Esophagus (tissue), 2 donors: ENCODE measurements at regions not wholly inside any gene's neighbourhood (a gene's known extent, or its start where the extent isn't known, plus 50 kb on each side); places are given as distances from the start of the nearest gene placed in this dataset.

ENCODE experiments used
- H3K27ac ChIP-seq, 2 donors: one replicate each; pipeline ENCODE4 v1.5.1; 2013; ENCODE audit warnings: low read depth in 2 of 2, mild to moderate bottlenecking in 2 of 2, inconsistent platforms in 1 of 2, low read length in 1 of 2, moderate library complexity in 1 of 2
- H3K27me3 ChIP-seq, 2 donors: one replicate each; pipeline ENCODE4 v1.6.1; 2013; ENCODE audit warnings: low read length in 2 of 2, control low read depth in 1 of 2, mild to moderate bottlenecking in 1 of 2; ENCODE audit not compliant: insufficient read depth in 2 of 2, control insufficient read depth in 1 of 2
- H3K36me3 ChIP-seq, 2 donors: one replicate each; pipeline ENCODE4 v1.6.1; 2013; ENCODE audit warnings: low read length in 1 of 2; ENCODE audit not compliant: control insufficient read depth in 2 of 2, insufficient read depth in 2 of 2
- H3K4me1 ChIP-seq, 2 donors: one replicate each; pipeline ENCODE4 v1.6.1; 2013; ENCODE audit warnings: low read length in 1 of 2; ENCODE audit not compliant: control insufficient read depth in 2 of 2, insufficient read depth in 2 of 2
- H3K4me3 ChIP-seq, 2 donors: one replicate each; pipeline ENCODE4 v1.5.1; 2013; ENCODE audit warnings: low read length in 2 of 2, mild to moderate bottlenecking in 2 of 2, low read depth in 1 of 2, moderate library complexity in 1 of 2
- H3K9me3 ChIP-seq, 2 donors: one replicate each; pipeline ENCODE4 v1.6.1; 2013; ENCODE audit warnings: mild to moderate bottlenecking in 2 of 2, low read depth in 1 of 2, low read length in 1 of 2, moderate library complexity in 1 of 2; ENCODE audit not compliant: control insufficient read depth in 2 of 2, insufficient read depth in 1 of 2
- WGBS, 2 donors: extraction: QIAGEN DNeasy Blood & Tissue Kit; methylation state at CpG; one replicate each; pipeline ENCODE4 v1.1.7; 2013; 5-methylcytosine and 5-hydroxymethylcytosine counted together
- donor health status: healthy with polysubstance abuse.
- donor health status: Bipolar disorder and iron deficiency.

DNA sequence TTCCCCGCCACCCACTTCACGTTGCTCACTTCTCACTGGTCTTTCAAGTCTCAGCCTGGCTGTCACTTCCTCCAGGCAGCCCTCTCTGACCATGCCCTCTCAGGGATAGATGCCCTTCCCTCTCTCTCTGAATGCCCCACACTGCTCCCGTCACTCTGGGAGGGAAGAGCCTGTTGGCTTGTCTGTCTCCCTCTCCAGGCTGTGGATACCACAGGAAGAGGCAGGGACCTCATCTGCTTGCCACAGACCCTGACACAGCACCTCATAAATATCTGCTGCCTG is 93.1 kb downstream of the OAT start:
- no peak overlapping the region for H3K27ac ChIP-seq
- 75 to 81% methylated on average over 3 of the region's 3 CpGs for WGBS, 2 donors
- no peaks in the 10 kb centered on the region for H3K4me1 ChIP-seq
- H3K27me3 ChIP-seq = no peaks in the 10 kb centered on the region
- no peak overlapping the region for H3K4me3 ChIP-seq
- no peaks in the 10 kb centered on the region for H3K9me3 ChIP-seq
- no peaks in the 10 kb centered on the region for H3K36me3 ChIP-seq

GRCh38 chr10:124324856-124325632 is 93.7 kb downstream of the OAT start:
- no peaks in the 10 kb centered on the region for H3K27me3 ChIP-seq
- no peak overlapping the region for H3K27ac ChIP-seq
- no peak overlapping the region for H3K4me3 ChIP-seq
- WGBS, 2 donors = 79 to 81% methylated on average over 19 of the region's 19 CpGs
- H3K4me1 ChIP-seq = no peaks in the 10 kb centered on the region
- no peaks in the 10 kb centered on the region for H3K36me3 ChIP-seq
- no peaks in the 10 kb centered on the region for H3K9me3 ChIP-seq

DNA sequence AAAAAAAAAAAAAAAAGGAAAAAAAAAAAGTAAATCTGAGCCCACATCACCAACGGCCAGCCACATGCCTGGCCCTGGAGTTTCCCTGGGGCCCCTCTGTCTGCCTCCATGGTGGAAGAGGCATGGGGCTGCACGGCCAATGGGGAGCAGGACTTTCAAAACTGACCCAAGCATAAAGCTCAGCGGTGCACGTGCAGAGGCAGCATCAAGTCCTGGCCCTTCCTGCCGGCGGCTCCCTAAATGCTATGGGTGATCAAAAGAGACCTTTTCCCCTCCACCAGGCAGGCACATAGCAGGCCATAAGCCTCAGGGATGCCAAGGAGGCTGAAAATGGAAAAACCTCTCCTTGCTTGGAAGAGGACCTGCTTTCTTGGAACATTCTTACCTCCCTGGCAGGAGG is 94.3 kb downstream of the OAT start:
- H3K4me3 ChIP-seq = no peak overlapping the region
- WGBS, 2 donors = 79% methylated on average over 6 of the region's 6 CpGs
- H3K27ac ChIP-seq = no peak overlapping the region

GRCh38 chr10:124323806-124324205 is 94.9 kb downstream of the OAT start:
- no peaks in the 10 kb centered on the region for H3K36me3 ChIP-seq
- no peak overlapping the region for H3K27ac ChIP-seq
- WGBS, 2 donors = 81 to 82% methylated on average over 5 of the region's 5 CpGs

More for the DNA sequence above, 94.3 kb downstream of the OAT start:
- H3K4me1 ChIP-seq = no peaks in the 10 kb centered on the region
- H3K36me3 ChIP-seq = no peaks in the 10 kb centered on the region
- H3K27me3 ChIP-seq = no peaks in the 10 kb centered on the region
- no peaks in the 10 kb centered on the region for H3K9me3 ChIP-seq

DNA sequence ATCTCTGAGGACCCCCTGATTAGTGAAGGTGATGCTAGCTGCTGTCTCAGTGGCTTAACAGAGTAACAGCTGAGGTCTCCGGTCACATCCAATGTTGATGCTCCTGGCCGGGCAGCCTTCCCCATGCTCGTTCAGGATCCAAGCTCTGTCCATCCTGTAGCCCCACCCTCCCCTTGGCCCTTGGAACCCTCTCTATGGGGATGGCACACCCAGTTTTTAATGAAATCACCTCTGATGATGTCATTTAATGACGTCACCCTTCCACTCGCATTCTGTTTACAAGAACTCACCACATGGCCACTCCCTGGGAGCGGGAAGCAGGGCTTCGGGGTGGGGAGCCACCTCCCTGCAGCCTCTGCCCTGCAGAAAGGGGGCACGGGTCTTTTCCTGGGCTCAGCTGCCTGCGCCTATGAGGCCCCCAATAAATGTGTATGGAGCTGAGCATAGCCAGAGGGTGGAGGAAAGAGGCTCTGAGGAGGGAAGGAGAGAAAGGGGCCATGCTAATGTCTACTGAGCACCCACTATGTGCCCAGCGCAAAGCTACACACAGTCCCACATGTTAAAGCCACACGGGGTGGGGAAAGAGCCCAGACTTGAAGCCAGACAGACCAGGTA is 95.5 kb downstream of the OAT start:
- no peaks in the 10 kb centered on the region for H3K4me1 ChIP-seq
- no peaks in the 10 kb centered on the region for H3K27me3 ChIP-seq
- H3K27ac ChIP-seq = no peak overlapping the region
- WGBS, 2 donors = 61 to 64% methylated on average over 11 of the region's 11 CpGs
- no peaks in the 10 kb centered on the region for H3K36me3 ChIP-seq
- no peak overlapping the region for H3K4me3 ChIP-seq
- no peaks in the 10 kb centered on the region for H3K9me3 ChIP-seq

More at GRCh38 chr10:124323806-124324205, 94.9 kb downstream of the OAT start:
- no peaks in the 10 kb centered on the region for H3K9me3 ChIP-seq
- H3K27me3 ChIP-seq = no peaks in the 10 kb centered on the region
- no peak overlapping the region for H3K4me3 ChIP-seq
- H3K4me1 ChIP-seq = no peaks in the 10 kb centered on the region

GRCh38 chr10:124322191-124322980 is 96.3 kb downstream of the OAT start:
- 79% methylated on average over 18 of the region's 18 CpGs for WGBS, 2 donors
- no peaks in the 10 kb centered on the region for H3K36me3 ChIP-seq
- no peaks in the 10 kb centered on the region for H3K4me1 ChIP-seq
- no peaks in the 10 kb centered on the region for H3K27me3 ChIP-seq
- H3K4me3 ChIP-seq = no peak overlapping the region
- H3K27ac ChIP-seq = no peak overlapping the region
- no peaks in the 10 kb centered on the region for H3K9me3 ChIP-seq

DNA sequence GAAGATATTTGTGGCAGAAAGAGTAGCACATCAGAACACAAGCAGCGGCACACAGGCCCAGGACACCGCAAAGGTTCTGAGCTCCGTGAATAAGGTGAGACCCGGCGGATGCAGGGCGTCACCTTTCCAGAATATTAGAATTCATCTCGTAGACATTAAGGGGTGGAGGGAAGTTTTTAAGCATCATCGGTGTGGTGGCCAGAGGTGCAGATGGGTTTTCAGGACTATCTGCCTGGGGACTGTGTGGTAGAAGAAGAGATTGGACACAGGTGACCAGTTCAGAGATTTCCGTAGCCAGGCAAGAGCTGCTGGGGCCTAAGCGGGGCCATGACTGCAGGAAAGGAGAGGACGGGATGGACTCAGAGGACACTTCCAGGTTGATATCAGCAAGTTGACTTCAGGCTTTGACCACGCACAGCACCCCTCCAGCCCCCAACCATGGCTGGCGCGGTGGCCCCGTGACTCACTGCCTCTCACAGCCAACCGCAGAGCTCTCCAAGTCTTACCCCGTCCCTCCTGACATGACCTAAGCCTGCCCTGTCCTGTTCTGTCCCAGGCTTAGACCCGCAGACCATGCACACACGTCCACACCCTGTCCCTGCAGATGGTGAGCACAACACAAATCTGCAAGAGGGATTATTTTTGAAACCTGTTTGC is 97.2 kb downstream of the OAT start:
- Histone ChIP-seq H3K36me3 (no peaks in the 10 kb centered on the region), H3K27me3 (no peaks in the 10 kb centered on the region), H3K4me1 (no peaks in the 10 kb centered on the region), H3K9me3 (no peaks in the 10 kb centered on the region), H3K4me3 (no peak overlapping the region), H3K27ac (no peak overlapping the region)
- 89 to 91% methylated on average over 19 of the region's 19 CpGs for WGBS, 2 donors

DNA sequence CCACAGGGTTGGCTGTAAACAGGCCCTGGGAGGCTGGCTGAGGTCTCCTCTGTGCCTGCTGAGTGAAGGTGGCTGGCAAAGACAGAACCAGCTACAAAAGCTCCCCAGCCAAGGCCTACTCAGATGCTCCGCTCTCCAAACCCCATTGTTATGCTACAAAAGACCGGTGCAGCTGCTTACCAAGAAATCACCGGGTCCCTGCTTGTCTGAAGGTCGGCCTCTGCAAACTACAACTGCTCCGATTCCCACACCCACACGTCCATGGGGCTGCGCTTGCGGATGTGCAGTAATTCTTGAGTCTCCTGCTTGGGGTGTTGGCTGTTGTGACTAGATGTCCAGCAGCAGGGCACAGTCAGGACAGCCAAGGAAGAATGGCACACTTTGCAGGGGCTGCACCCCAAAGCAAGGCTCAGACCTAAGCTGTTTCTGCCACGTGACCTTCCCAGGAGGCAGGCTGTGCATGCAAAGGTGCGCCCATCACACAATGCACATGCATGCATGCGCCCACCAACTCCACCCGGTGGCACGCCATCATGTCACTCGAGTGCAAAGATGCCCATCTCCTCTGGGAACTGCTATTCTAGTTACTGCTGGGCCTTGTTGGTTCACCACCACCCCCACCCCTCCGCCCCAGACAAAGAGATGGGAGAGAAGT is 97.8 kb downstream of the OAT start:
- Histone ChIP-seq H3K4me1 (no peaks in the 10 kb centered on the region), H3K36me3 (no peaks in the 10 kb centered on the region), H3K27me3 (no peaks in the 10 kb centered on the region), H3K9me3 (no peaks in the 10 kb centered on the region), H3K4me3 (no peak overlapping the region), H3K27ac (no peak overlapping the region)
- 89 to 92% methylated on average over 15 of the region's 15 CpGs for WGBS, 2 donors

DNA sequence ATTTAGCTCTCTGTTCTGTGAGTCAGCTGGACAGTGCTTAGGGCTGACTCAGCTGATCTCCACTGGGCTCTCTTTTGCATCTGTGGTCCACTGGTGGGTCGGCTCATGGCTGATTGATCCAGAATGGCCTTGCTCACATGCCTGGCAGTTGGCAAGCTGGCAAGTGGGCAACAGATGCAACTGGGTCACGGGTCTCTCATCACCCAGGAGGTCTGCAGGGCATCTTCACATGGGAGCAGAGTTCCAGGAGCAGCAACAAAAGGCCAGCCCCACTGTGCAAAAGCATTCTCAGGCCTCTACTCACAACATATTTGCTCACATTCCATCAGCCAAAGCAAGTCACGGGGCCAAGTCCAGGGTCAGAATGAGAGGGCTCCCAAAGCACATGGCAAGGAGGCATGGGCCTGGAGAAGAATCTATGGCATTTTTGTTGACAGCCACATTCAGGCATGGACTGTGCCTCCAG is 98.8 kb downstream of the OAT start:
- WGBS, 2 donors = 87 to 88% methylated on average over 3 of the region's 3 CpGs
- Histone ChIP-seq H3K36me3 (no peaks in the 10 kb centered on the region), H3K4me3 (no peak overlapping the region), H3K27ac (no peak overlapping the region), H3K4me1 (no peaks in the 10 kb centered on the region), H3K27me3 (no peaks in the 10 kb centered on the region), H3K9me3 (no peaks in the 10 kb centered on the region)
